ENCODE measurements at regions not wholly inside any gene's neighbourhood (a gene's known extent, or its start where the extent isn't known, plus 50 kb on each side); places are given as distances from the start of the nearest gene placed in this dataset.

- no peak for TF ChIP-seq CTCF (IDR thresholded peaks at IDR 0.05)
- no peak for TF ChIP-seq POLR2A (IDR thresholded peaks at IDR 0.05)
- TF ChIP-seq EP300 (IDR thresholded peaks at IDR 0.05) = no peak
- no peak for TF ChIP-seq POLR2AphosphoS5 (IDR thresholded peaks at IDR 0.05)
Measured at GRCh38 chr9:96072930-96073329, 197.4 kb downstream of the ERCC6L2 start.
